T-cell (primary cell): ENCODE measurements at regions not wholly inside any gene's neighbourhood (a gene's known extent, or its start where the extent isn't known, plus 50 kb on each side); places are given as distances from the start of the nearest gene placed in this dataset.

Experiments used
- ATAC-seq, 4 experiments: fragments of 200-7000 bp in 3 of 4; fragments of 150-1000 bp in 1 of 4; cut with Tn5 transposase; replicated peaks in 1 of 4; 1 replicate in 3 of 4; 2 replicates in 1 of 4; pipeline ENCODE4 v1.10.0; 2021; ENCODE audit warnings: moderate library complexity in 3 of 4, mild to moderate bottlenecking in 2 of 4, moderate number of reproducible peaks in 1 of 4
- CTCF ChIA-PET, 2 donors: fragments of 300-600 bp; sonication (Branson Sonifier 250); formaldehyde crosslinking; loops; one replicate each; lab custom pipeline; 2022; ENCODE audit warnings: antibody characterized with exemption in 2 of 2; lab: Charles Lee
- POLR2A ChIA-PET, 2 donors: fragments of 300-600 bp; sonication (Branson Sonifier 250); formaldehyde crosslinking; loops; one replicate each; lab custom pipeline; 2022; ENCODE audit warnings: antibody characterized with exemption in 2 of 2; lab: Charles Lee
- DNase-seq, 35 experiments: peaks; one replicate each; pipeline versions ENCODE4 v3.0.0 to v3.0.0-alpha.2; 2013 to 2023
- H3K27ac ChIP-seq: one replicate; pipeline ENCODE4 v1.5.1; 2013; ENCODE audit warnings: low read length
- H3K27me3 ChIP-seq, 2 experiments: replicated peaks in 1 of 2; 1 replicate in 1 of 2; 2 replicates in 1 of 2; pipeline versions ENCODE4 v1.6.1 to v1.7.0; 2013; ENCODE audit warnings: low read length in 1 of 2, mixed read lengths in 1 of 2; ENCODE audit not compliant: control insufficient read depth in 2 of 2, insufficient read depth in 2 of 2; ENCODE audit errors: extremely low read depth in 1 of 2
- H3K36me3 ChIP-seq, 2 donors: 1 replicate in 1 of 2; 2 replicates in 1 of 2; pipeline versions ENCODE4 v1.6.1 to v1.7.0; 2013; ENCODE audit warnings: low read length in 1 of 2; ENCODE audit not compliant: control insufficient read depth in 2 of 2, insufficient read depth in 1 of 2; ENCODE audit errors: extremely low read depth in 1 of 2
- H3K4me1 ChIP-seq, 2 experiments: 1 replicate in 1 of 2; 2 replicates in 1 of 2; pipeline versions ENCODE4 v1.6.1 to v1.7.0; 2013; ENCODE audit warnings: low read length in 2 of 2, mixed read lengths in 1 of 2; ENCODE audit not compliant: insufficient read depth in 2 of 2, control insufficient read depth in 1 of 2; ENCODE audit errors: extremely low read depth in 1 of 2
- H3K4me3 ChIP-seq, 2 donors: 1 replicate in 1 of 2; 2 replicates in 1 of 2; pipeline versions ENCODE4 v1.5.1 to v1.7.0; 2013; ENCODE audit warnings: mild to moderate bottlenecking in 2 of 2, low read length in 1 of 2, moderate library complexity in 1 of 2; ENCODE audit not compliant: control insufficient read depth in 1 of 2; ENCODE audit errors: extremely low read depth in 1 of 2
- H3K9me3 ChIP-seq: 2 replicates; pipeline ENCODE4 v1.7.0; 2013
- H3K27ac Mint-ChIP-seq, 2 donors: one replicate each; pipeline ENCODE4 v1.8.0; 2020 to 2021; ENCODE audit warnings: mild to moderate bottlenecking in 2 of 2, mixed read lengths in 2 of 2
- H3K27me3 Mint-ChIP-seq, 2 donors: one replicate each; pipeline ENCODE4 v1.8.0; 2021 to 2022; ENCODE audit warnings: mixed read lengths in 2 of 2
- H3K36me3 Mint-ChIP-seq: one replicate; pipeline ENCODE4 v1.8.0; 2021; ENCODE audit warnings: mixed read lengths
- H3K4me1 Mint-ChIP-seq, 3 donors: one replicate each; pipeline ENCODE4 v1.8.0; 2020 to 2022; ENCODE audit warnings: mixed read lengths in 3 of 3, mild to moderate bottlenecking in 1 of 3
- H3K4me3 Mint-ChIP-seq, 3 donors: one replicate each; pipeline ENCODE4 v1.8.0; 2020 to 2022; ENCODE audit warnings: mild to moderate bottlenecking in 3 of 3, mixed read lengths in 3 of 3, moderate library complexity in 3 of 3
- H3K9me3 Mint-ChIP-seq, 3 donors: one replicate each; pipeline ENCODE4 v1.8.0; 2020 to 2022; ENCODE audit warnings: mixed read lengths in 3 of 3
- WGBS: methylation state at CpG from one replicate; pipeline ENCODE4 v1.1.5; 2013; ENCODE audit warnings: missing lambda C conversion rate; ENCODE audit not compliant: insufficient coverage; 5-methylcytosine and 5-hydroxymethylcytosine counted together

DNA sequence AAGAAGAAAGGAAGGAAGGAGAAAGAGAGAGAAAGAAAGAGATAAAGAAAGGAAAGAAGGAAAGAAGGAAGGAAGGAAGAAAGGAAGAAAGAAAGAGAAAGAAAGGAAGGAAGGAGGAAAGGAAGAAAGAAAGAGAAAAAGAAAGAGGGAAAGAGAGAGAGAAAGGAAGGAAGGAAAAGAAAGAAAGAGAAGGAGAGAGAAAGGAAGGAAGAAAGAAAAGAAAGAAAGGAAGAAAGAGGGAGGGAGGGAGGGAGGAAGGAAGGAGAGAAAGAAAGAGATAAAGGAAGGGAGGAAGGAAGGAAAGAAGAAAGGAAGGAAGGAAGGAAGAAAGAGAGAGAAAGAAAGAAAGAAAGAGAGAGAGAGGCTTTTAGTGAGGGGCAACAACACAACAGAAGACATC lies 135.1 kb upstream of the VSTM2B start:
- H3K4me1 ChIP-seq = no peaks in the 10 kb centered on the region
- H3K4me1 Mint-ChIP-seq = no peaks in the 10 kb centered on the region
- H3K27ac ChIP-seq = no peak overlapping the region
- peaks cover 12 to 20% (median 19%) of the 10 kb centered on the region in 3 donors for H3K9me3 Mint-ChIP-seq
- no peak overlapping the region for H3K4me3 ChIP-seq
- CTCF ChIA-PET = no interaction called here
- H3K4me3 Mint-ChIP-seq = no peak overlapping the region
- ATAC-seq (no peak), DNase-seq (no peak)
- POLR2A ChIA-PET = no interaction called here
- no peak overlapping the region for H3K27ac Mint-ChIP-seq
- H3K36me3 ChIP-seq = no peaks in the 10 kb centered on the region
- no peaks in the 10 kb centered on the region for H3K9me3 ChIP-seq
- H3K27me3 Mint-ChIP-seq = peaks cover 9% of the 10 kb centered on the region in 2 donors
- H3K27me3 ChIP-seq = peaks cover 0 to 28% of the 10 kb centered on the region in 2 experiments
- no peaks in the 10 kb centered on the region for H3K36me3 Mint-ChIP-seq

DNA sequence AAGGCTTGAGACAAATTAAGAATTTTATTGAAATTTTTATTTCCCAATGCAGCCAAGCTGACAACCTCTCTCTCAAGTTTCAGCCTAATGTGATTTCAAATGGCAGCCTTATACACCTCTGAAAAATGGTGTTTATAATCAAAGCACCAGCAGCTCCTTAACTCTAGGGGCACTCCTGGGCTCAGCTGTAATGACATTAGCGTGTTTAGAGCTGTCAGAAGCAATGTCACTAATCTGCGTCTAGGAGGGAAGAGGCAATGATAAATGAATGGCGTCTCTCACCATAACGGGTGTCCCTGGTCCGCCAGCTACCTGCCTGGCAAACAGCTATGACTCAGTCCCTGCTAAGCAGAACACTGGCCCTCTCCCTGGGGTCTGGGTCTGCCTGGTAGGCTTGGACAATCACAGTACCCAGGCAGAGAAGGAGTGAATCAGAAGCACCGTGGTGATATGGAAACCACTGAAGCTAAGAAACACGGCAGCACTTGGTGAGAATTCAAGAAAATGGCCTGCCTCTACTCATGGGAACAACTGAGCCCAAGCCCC lies 131.8 kb upstream of the VSTM2B start:
- no peaks in the 10 kb centered on the region for H3K36me3 Mint-ChIP-seq
- 72% methylated on average over 7 of the region's 7 CpGs for WGBS
- Histone ChIP-seq H3K9me3 (no peaks in the 10 kb centered on the region), H3K27ac (no peak overlapping the region), H3K4me3 (no peak overlapping the region), H3K36me3 (no peaks in the 10 kb centered on the region), H3K4me1 (no peaks in the 10 kb centered on the region), H3K27me3 (peaks cover 0 to 29% of the 10 kb centered on the region in 2 experiments)
- DNase-seq (no peak), ATAC-seq (no peak)
- H3K4me3 Mint-ChIP-seq = no peak overlapping the region
- CTCF ChIA-PET = no interaction called here
- peaks cover 12 to 20% (median 19%) of the 10 kb centered on the region in 3 donors for H3K9me3 Mint-ChIP-seq
- POLR2A ChIA-PET = no interaction called here
- no peaks in the 10 kb centered on the region for H3K4me1 Mint-ChIP-seq
- H3K27ac Mint-ChIP-seq = no peak overlapping the region
- peaks cover 8 to 11% of the 10 kb centered on the region in 2 donors for H3K27me3 Mint-ChIP-seq

DNA sequence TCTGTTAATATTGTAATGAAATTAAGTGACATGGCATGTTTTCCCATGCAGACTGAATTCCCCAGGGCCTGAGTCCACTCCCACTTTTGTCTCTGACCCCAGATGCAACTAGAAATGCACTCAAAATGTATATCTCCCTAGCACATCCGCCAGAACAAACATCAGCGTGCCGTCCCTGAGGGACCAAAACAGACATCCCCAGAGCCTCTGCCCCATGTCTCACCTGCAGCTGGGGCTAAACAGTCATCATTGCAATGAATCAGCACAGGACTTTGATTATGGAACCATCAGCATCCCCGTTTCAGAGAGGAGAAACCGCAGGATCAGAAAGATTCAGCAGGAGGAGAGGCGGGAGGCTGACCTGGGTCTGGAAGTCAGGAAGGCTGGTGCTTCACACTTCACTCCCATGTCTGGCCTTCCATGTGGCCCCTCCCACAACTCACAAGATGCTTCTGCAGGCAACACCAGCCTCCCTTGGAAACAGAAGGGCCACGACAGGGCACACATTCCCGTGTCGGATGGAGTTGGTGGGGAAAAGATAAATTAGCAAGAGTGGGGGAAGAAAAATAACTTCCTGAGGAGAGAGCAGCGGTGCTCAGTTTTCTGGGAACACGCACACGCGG lies 130.6 kb upstream of the VSTM2B start:
- Histone ChIP-seq H3K9me3 (no peaks in the 10 kb centered on the region), H3K27me3 (peaks cover 0 to 27% of the 10 kb centered on the region in 2 experiments), H3K27ac (no peak overlapping the region), H3K4me1 (no peaks in the 10 kb centered on the region), H3K36me3 (no peaks in the 10 kb centered on the region), H3K4me3 (no peak overlapping the region)
- Mint-ChIP-seq H3K27me3 (peaks cover 10 to 20% of the 10 kb centered on the region in 2 donors), H3K27ac (no peak overlapping the region), H3K9me3 (peaks cover 12 to 16% (median 13%) of the 10 kb centered on the region in 3 donors), H3K4me3 (no peak overlapping the region), H3K36me3 (no peaks in the 10 kb centered on the region), H3K4me1 (no peaks in the 10 kb centered on the region)
- CTCF ChIA-PET = no interaction called here
- DNase-seq = no peak
- 60% methylated on average over 6 of the region's 13 CpGs for WGBS
- POLR2A ChIA-PET = no interaction called here
- no peak for ATAC-seq

DNA sequence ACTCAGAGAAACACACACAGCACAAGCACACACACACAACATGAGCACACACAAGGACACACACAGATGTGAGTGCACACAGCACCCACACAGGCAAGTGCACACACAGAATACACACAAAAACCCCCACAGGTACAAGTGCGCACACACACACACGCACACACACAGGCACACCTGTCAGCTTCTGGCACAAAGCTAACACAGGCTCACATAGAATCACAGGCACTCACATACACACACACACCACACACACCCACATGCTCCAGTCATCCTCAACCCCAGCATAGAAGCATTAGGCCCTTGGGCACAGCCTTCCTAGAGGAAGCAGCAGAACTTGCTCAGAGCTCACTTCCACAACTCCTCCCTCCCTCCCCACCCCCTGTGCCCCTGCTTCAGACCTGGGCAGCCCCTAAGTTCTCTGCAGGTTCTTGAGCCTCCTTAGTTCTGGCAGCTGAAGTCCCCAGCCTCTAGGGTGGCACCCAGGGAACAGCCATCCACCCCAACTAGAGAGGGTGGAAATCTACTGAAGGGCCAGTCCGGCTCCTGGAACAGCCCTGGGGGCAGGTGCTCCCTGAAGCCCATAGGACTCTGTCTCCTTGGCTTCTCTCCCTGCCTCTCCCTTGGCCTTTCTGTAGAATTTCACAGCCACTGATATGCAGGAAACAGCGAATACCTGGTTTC lies 129.9 kb upstream of the VSTM2B start:
- H3K4me1 Mint-ChIP-seq = no peaks in the 10 kb centered on the region
- CTCF ChIA-PET = no interaction called here
- H3K9me3 Mint-ChIP-seq = peaks cover 6 to 10% (median 9%) of the 10 kb centered on the region in 3 donors
- no peaks in the 10 kb centered on the region for H3K36me3 Mint-ChIP-seq
- WGBS = 94% methylated on average over 3 of the region's 4 CpGs
- POLR2A ChIA-PET = no interaction called here
- Histone ChIP-seq H3K27me3 (peaks cover 0 to 34% of the 10 kb centered on the region in 2 experiments), H3K4me1 (no peaks in the 10 kb centered on the region), H3K36me3 (no peaks in the 10 kb centered on the region), H3K27ac (no peak overlapping the region), H3K9me3 (no peaks in the 10 kb centered on the region), H3K4me3 (no peak overlapping the region)
- no peak for ATAC-seq
- no peak overlapping the region for H3K27ac Mint-ChIP-seq
- no peak for DNase-seq
- no peak overlapping the region for H3K4me3 Mint-ChIP-seq
- H3K27me3 Mint-ChIP-seq = peaks cover 12 to 20% of the 10 kb centered on the region in 2 donors

- no peaks in the 10 kb centered on the region for H3K36me3 ChIP-seq
- no peak overlapping the region for H3K4me3 Mint-ChIP-seq
- 20% methylated on average over 2 of the region's 2 CpGs for WGBS
- no peak for DNase-seq
- no peak overlapping the region for H3K27ac ChIP-seq
- no peaks in the 10 kb centered on the region for H3K36me3 Mint-ChIP-seq
- POLR2A ChIA-PET = no interaction called here
- H3K27ac Mint-ChIP-seq = no peak overlapping the region
- H3K9me3 Mint-ChIP-seq = peaks cover 0 to under 1% (median 0%) of the 10 kb centered on the region in 3 donors
- peaks cover 12 to 20% of the 10 kb centered on the region in 2 donors for H3K27me3 Mint-ChIP-seq
- H3K4me1 Mint-ChIP-seq = no peaks in the 10 kb centered on the region
- H3K9me3 ChIP-seq = no peaks in the 10 kb centered on the region
- H3K27me3 ChIP-seq = peaks cover 0 to 42% of the 10 kb centered on the region in 2 experiments
- no peak overlapping the region for H3K4me3 ChIP-seq
- no peaks in the 10 kb centered on the region for H3K4me1 ChIP-seq
- CTCF ChIA-PET = no interaction called here
- no peak for ATAC-seq
Observed at GRCh38 chr19:29396925-29397324, 128.9 kb upstream of the VSTM2B start.

- no peak for DNase-seq
- ChIA-PET POLR2A (no interaction called here), CTCF (no interaction called here)
- H3K27ac ChIP-seq = no peak overlapping the region
- no peak overlapping the region for H3K4me3 ChIP-seq
- H3K27me3 Mint-ChIP-seq = peaks cover 12 to 20% of the 10 kb centered on the region in 2 donors
- no peaks in the 10 kb centered on the region for H3K4me1 ChIP-seq
- no peaks in the 10 kb centered on the region for H3K36me3 ChIP-seq
- H3K27me3 ChIP-seq = peaks cover 0 to 42% of the 10 kb centered on the region in 2 experiments
- no peaks in the 10 kb centered on the region for H3K4me1 Mint-ChIP-seq
- 63% methylated on average over 6 of the region's 7 CpGs for WGBS
- H3K4me3 Mint-ChIP-seq = no peak overlapping the region
- H3K27ac Mint-ChIP-seq = no peak overlapping the region
- H3K36me3 Mint-ChIP-seq = no peaks in the 10 kb centered on the region
- ATAC-seq = no peak
- no peaks in the 10 kb centered on the region for H3K9me3 Mint-ChIP-seq
- no peaks in the 10 kb centered on the region for H3K9me3 ChIP-seq
Observed at GRCh38 chr19:29397748-29398147, 128.0 kb upstream of the VSTM2B start.
